PC-3 (cell line): ENCODE measurements at regions not wholly inside any gene's neighbourhood (a gene's known extent, or its start where the extent isn't known, plus 50 kb on each side); places are given as distances from the start of the nearest gene placed in this dataset.

ENCODE experiments used
- CTCF ChIP-seq: fragments of 300-600 bp; sonication (generic); conservative IDR thresholded peaks from 2 replicates; pipeline ENCODE4 v1.5.1; 2017; ENCODE audit warnings: antibody characterized with exemption, low read depth, mild to moderate bottlenecking, low read length
- EZH2 ChIP-seq: fragments of 300-600 bp; sonication (generic); IDR thresholded peaks from one replicate; pipeline ENCODE4 v1.6.1; 2017; ENCODE audit warnings: antibody characterized with exemption, mild to moderate bottlenecking, low read length; ENCODE audit not compliant: unreplicated experiment
- EZH2phosphoT487 ChIP-seq: fragments of 300-600 bp; sonication (generic); IDR thresholded peaks from 2 replicates; pipeline ENCODE4 v1.6.1; 2018; ENCODE audit warnings: mild to moderate bottlenecking, antibody characterized with exemption, low read length, borderline replicate concordance

- TF ChIP-seq CTCF, result no peak
- no peak for TF ChIP-seq EZH2
- TF ChIP-seq EZH2phosphoT487, result no peak
Observed at GRCh38 chr13:50116430-50116973, 101.3 kb downstream of the KCNRG start.
